HUDEP-2 (cell line): ENCODE measurements at regions not wholly inside any gene's neighbourhood (a gene's known extent, or its start where the extent isn't known, plus 50 kb on each side); places are given as distances from the start of the nearest gene placed in this dataset.
"Not testable (repeated sequence)": the region's sequence is repeated elsewhere in the genome, so short reads cannot be mapped to it uniquely, and the experiment has no call there.

Experiments
- DNase-seq, 76 experiments: peaks; one replicate each; lab custom pipeline; 2025; ENCODE audit not compliant: unreplicated experiment in 76 of 76; lab: John Stamatoyannopoulos, UW

DNA sequence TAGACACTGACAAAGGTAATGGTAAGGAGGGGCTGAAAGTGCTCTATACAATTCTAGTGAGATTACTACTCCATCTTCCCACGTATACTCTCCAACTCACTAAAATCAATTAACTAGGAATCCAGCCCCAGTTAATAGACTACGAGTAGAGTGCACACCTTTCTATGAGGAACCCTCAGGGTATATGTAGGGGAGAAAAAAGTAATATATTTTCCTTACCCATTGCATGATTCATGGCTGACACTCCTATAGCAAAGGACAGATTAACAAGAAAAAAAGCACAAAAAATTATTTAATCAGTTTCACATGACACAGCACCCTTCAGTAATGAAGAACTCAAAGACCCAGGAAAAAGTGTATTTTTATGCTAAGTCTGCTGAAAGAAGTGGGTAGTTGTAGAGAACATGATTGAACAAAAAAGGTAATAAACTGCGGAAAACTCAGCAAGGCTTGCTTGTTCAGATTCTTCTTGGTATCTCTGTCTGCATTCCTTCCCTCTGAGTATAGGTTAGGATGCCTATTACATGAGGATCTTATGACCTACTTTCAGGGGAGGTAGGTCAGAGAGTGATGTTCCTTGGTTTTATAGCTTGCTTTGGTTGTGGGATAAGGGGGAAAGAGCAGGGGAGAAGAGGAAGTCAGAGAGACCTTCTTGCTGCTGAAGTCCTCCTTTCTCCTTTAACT, 342.0 kb upstream of the DLGAP1 start:
- DNase-seq = no peak

DNA sequence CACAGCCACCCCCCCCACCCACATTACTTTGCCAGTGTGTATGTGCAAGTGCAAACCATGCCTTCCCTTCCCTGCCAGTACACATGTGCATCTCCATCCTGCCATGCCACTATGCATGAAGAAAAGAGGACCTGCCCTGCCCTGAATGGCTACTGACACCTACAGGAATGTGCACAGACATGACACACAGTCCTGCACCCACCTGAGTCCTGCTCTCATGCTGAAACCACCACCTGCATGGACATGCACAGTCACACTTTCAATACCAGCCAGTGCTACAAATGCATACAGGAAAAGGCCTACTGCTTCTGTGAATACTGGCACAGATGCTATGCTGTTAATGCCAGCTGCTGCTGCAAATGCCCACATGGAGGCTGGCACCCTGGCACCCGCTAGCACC, 334.4 kb upstream of the DLGAP1 start:
- no peak for DNase-seq

DNA sequence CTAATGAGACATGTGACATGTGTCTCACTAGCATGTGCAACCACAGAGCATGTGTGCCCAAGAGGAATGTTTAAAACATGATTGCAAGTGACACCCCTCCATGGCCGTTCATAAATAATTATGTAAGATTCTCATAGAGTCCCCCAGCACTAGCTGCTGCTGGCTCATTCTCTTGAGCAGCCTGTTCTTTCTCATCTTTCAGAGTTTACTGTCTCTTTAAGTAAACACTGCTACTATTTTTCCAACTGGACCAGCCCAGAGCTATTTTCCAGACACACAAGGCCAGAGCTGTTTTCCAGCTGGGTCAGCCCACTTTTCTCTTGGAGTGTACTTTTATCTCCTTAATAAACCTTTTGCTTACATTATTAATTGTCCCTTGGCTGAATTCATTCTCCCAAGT, 326.8 kb upstream of the DLGAP1 start:
- DNase-seq = no peak

DNA sequence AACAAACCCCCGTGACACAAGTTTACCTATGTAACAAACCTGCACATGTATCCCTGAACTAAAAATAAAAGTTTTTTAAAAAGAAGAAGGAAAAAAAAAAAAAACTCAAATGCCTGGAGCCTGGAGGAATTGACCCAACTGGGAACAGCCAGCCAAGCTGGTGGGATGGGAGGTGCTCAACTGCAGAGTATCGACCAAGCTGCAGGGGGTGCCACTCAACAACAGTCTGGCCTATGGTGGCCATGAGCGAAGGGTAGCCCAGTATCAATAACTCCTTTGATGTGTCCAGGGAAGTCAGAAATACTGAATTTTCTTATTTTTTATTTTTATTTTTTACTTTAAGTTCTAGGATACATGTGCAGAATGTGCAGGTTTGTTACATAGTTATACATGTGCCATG, 310.3 kb upstream of the DLGAP1 start:
- DNase-seq = no peak

DNA sequence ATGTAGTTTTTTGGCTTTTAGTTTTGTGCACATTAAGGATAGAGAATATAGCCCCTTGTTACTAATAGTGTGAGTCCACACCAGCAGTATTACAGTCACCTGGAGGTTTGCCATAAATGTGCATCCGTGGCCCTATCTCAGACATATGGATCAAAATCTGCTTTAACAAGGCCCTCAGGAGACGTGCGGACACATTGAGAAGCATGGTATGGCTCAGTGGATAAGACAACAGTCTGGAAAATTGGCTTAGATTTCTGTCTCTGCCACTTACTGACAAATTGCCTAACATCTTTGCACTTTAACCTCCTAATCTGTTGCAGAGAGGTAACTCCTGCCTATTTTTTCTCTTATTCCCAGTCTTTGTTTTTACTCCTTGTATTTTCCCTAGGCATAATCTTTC, 307.2 kb upstream of the DLGAP1 start:
- no peak for DNase-seq

DNA sequence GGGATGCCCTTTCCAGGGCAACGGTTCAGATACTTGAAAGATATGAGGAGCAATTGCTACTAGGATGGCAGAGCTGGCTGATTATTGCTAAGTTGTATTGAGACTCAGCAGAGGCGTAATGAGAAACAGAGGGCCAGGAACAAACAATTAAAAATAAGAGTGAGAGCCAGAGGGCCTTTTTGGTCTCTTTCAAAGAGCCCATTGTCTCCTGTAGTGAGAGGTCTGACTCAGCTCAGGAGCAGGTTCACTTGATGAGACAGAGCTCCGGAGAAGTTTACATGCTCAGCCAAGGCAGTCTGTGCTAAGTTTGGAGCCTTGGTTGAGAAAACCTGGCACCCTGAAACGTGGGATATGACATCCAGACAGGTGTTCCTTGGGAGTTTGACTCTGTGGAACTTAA, 303.9 kb upstream of the DLGAP1 start:
- DNase-seq = no peak

DNA sequence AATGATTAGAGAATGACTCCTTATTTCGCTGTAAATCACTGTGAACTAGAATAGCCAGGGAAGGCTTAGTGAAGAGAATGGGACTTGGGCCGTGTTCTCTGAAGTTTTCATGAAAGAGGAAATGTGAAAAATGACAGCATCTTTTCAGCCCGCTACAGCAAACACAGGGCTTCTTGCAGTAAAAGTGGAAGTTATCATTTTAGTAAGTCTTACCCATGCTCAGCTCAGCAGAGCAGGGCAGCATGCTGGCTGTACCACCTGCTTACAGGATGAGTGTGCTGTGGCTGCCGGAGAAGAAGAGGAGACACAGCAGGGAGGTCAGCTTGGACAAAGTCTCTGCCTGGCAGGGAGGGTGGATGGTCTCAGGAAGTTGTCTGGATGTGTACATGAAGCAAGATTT, 300.7 kb upstream of the DLGAP1 start:
- no peak for DNase-seq

DNA sequence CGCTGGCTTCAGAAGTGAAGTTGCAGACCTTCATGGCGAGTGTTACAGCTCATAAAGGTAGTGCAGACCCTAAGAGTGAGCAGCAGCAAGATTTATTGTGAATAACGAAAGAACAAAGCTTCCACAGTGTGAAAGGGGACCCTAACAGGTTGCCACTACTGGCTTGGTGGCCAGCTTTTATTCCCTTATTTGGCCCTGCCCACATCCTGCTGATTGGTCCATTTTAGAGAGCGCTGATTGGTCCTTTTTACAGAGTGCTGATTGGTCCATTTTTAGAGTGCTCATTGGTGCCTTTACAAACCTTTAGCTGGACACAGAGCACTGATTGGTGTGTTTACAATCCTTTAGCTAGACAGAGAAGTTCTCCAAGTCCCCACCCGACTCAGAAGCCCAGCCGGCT, 298.0 kb upstream of the DLGAP1 start:
- DNase-seq = not testable (repeated sequence)

DNA sequence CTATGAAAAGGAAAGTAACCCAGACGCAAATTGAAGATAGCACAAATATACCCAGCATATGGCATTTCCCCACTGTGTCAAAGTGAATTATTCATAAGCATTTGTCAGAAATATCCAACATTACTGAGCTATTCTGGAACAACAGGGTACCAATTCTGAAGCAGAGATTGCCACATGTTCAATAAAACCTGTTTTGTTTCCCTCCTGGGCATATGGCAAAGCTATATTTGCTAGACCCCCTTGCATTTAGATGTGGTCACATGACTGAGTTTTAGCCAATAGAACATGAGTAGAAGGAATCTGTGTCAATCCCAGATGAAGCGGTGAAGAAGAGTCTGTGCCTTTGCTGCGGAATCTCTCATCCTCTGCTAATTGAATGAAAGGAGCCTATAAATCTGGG, 296.4 kb upstream of the DLGAP1 start:
- DNase-seq = no peak

DNA sequence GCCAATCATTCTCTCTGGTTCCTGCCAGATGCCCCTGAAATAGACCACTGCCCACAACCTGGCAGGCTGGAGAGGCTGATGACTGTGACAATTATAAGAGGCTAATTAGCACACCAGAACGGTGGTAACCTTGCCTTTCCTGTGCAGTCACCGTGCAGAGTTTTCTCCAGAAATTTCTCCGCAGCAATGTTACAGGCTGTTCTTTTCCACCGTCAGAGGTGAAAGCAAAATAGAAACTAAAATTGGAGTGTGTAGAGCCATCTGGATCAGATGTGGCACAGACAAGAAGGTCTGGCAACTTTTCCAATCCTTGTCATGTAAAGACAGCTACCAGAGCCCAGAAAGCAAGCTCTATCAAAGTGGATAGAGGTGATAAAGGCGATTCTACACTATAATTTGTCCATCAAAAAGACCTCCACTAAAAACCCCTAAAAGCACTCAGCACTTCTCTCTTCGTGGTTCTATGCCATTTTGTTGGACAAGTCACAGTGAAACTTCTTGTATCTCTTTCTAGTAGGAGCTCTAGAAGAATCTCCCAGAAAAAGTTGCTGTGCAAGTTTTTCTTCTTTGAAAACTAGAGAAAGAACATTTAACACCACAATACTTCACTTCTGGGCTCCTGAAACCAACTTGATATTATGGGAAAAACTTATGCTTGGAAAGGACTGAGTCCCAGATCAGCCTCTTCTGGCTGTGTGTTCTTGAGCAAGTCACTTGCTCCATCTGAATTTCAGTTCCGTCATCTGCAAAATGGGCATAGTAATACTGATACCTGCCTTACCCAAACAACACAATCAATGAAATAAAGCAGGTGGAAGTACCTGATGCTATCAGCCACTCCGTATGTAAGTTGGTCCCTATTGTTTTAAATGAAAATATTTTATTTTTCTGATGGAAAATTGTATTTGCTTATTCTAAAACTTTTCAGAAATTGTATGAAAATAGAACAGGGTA, 295.6 kb upstream of the DLGAP1 start:
- no peak for DNase-seq

DNA sequence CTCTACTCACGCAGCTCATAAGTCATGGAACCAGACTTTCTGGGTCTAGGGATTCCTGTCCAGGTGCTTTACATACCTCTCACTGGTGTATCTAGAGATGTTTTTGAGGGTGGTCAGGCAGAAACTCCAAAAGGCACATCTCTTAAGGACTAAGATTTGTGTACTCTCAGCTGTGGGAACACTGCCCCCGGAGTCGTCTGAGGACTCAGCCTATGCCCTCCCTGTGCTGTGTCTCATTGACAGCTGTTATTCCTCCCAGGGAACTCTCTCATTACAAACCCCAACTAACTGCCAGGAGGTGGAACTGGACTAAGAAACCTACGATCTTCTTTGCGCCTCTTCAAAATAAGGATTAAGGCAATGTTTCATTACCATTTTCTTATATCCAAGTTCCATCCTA, 293.9 kb upstream of the DLGAP1 start:
- DNase-seq = no peak

DNA sequence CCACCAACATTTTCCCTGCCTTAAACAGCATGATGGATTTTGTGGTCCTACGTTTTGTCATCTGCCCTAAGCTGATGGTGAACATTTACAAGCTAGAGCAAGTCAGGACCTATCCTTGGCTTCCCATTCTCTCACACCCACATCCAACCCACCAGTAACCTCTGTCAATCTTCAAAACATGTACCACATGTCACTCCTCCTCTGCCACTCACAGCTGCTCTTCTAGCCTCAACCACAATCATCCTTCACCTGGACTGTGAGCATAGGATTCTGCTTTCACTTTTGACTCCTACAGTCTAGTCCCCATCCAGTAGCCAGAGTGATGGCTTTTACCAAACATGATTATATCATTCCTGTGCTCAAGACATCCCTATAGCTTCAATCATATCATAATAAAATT, 279.8 kb upstream of the DLGAP1 start:
- DNase-seq = no peak

DNA sequence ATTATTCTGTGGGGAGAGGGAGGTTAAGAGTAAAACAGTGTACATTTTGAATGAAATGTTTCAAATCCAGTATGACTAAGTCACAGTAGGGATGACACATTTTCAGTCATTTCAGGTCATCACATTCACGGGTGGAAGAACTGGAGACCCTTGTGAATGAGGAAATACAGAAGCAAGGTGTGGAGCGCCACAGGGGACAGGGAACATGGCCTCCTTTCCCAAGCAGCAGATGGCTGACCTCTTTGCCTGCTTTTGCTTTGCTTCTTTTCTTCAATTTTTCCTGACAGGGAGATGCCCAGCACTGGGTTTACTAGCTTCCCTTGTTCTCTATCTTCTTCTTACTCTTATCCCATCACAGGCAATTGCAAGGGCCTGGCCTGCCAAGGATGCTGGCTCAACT, 278.9 kb upstream of the DLGAP1 start:
- DNase-seq = no peak

DNA sequence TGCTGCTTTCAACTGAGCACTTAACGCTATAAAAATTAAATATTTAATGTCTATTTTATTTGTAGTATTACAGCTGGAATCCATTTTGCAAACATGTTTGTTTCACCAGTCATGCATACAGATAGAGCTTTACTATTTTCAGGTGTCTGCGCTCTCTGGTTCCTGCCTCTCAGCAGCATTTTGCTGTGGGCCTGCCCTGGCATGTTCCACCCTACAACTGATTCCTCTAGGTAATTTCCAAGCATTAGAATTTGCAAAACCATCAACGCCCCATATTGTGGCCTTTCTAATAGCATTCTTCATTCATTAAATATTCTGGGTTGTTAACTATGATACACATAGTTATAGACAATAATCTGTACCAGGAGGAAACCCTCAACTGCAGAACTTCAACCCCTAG, 266.4 kb upstream of the DLGAP1 start:
- DNase-seq = no peak

DNA sequence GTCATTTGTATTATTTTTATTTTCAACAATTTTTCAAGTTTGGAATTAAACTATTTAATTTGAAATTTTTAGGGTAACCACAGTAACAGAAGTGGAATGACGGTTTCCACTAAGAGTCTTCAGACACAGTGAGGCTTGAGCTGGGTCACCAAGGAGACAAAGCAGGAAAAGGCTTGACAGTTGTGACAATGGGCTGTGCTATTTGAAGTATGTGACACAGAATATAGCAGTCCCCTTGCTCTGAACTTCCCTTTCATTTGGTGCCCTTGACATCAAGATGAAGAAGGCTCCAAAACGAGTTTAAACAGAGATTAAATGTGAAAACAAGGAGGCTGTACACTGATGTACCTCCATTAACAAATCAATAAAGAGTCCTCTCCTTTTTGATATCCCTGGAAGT, 265.4 kb upstream of the DLGAP1 start:
- DNase-seq = no peak

DNA sequence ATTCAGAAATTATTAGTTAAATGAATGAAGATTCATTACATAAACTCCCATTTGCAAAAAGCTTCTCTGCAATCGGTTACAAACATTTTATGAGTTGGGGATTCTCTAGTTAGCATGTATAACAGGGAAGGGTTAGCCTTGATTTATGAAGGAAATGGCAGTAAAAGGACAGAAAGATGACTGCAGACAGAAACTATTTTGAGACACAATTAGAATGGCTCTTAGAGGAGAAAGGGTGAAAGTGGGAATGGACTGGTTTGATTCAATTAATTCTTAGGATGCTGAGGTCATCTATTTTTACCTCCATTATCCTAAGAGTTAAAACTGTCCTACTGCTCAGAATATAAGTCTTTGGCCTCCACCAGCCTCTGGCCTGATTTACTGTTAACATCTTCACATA, 250.8 kb upstream of the DLGAP1 start:
- no peak for DNase-seq

DNA sequence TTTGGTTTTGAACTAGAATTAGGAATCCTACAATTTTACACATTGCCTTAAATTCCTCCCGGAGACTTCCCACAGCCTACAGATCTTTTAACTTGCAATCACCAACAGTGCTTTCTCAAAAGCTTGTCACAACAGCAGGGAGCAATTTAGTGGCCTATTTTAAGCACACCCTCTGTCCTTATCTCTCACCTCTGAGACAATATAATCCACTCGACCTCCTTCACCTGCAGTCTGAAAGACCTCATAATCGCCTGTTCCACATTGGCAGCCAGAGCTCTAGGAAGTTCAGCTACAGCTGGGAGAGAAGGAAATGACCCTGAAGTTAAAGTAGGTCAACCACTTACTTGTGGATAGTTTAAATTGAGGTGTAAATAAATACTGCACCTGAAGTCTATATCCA, 249.7 kb upstream of the DLGAP1 start:
- DNase-seq = no peak

DNA sequence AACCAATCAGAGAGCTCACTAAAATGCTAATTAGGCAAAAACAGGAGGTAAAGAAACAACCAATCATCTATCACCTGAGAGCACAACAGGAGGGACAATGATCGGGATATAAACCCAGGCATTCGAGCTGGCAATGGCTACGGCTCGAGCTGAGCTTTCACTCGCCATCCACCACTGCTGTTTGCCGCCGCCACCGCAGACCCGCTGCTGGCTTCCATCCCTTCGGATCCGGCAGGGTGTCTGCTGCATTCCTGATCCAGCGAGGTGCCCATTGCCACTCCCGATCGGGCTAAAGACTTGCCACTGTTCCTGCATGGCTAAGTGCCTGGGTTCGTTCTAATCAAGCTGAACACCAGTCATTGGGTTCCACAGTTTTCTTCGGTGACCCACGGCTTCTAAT, 236.7 kb upstream of the DLGAP1 start:
- DNase-seq = no peak

DNA sequence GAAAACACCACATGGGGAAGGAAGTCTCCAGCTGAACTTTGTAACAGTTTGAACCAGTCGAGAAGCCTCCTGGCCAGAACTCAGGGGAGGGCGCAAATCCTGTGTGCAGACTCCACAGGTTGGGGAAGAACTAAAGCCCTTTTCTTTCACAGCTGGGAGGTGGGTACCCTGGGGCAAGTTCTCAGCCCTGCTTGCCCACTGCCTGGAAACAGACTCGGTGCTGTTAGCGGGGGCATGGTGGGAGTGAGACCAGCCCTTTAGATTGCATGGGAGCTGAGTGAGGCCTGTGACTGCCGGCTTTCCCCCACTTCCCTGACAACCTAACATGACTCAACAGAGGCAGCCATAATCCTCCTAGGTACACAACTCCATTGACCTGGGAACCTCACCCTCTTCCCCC, 223.6 kb upstream of the DLGAP1 start:
- not testable (repeated sequence) for DNase-seq

DNA sequence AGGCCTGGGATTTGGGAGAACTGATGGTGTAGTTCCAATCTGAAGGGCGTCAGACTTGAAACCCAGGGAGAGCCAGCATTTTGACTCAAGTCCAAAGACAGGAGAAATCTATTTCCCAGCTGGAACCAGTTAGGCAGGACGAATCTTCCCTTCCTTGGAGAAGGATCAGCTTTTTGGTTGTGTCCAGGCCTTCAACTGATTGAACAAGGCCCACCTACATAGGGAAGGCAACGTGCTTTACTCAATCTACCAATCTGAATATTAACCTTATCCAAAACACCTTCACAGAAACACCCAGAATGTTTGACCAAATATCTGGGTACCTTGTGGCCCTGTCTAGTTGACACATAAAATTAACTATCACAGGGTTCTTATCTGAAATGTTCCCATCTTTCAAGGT, 221.9 kb upstream of the DLGAP1 start:
- no peak for DNase-seq

DNA sequence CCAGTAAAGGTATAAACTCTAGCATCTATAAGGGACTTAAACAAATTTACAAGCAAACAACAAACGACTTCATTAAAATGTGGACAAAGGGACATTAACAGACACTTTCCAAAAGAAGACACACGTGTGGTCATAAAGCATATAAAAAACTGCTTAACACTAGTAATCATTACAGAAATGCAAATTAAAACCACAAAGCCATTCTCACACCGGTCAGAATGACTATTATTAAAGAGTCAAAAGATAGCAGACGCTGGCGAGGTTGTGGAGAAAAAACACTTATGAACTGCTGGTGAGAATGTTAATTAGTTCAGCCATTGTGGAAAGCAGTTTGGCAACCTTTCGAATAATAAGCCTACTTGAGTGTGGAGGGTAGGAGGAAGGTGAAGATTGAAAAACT, 217.1 kb upstream of the DLGAP1 start:
- DNase-seq = no peak

DNA sequence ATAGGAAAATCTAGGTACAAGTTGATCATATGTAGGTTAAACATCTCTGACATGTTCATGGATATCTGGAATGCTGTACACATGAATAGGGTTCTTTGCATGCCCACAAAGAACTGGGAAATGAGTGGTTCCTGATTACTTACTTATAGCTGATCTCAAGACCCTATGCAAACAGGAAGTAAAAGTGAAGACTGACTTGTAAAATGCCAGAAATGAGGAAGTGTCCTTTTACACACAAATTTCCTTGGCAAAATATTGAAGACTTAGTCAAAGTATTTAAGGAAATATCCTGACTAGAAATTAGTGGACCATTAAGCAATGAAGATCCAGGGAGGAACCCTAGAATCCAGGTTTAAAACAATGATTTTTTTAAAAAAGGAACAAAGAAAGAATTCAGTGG, 203.7 kb upstream of the DLGAP1 start:
- no peak for DNase-seq
